ENCODE measurements at regions not wholly inside any gene's neighbourhood (a gene's known extent, or its start where the extent isn't known, plus 50 kb on each side); places are given as distances from the start of the nearest gene placed in this dataset.
"Not testable (repeated sequence)": the region's sequence is repeated elsewhere in the genome, so short reads cannot be mapped to it uniquely, and the experiment has no call there.

- DNase-seq (ENCODE audit: low read depth): no peak
Measured at GRCh38 chr16:7278636-7279035, 54.0 kb upstream of the RBFOX1 start.

DNA sequence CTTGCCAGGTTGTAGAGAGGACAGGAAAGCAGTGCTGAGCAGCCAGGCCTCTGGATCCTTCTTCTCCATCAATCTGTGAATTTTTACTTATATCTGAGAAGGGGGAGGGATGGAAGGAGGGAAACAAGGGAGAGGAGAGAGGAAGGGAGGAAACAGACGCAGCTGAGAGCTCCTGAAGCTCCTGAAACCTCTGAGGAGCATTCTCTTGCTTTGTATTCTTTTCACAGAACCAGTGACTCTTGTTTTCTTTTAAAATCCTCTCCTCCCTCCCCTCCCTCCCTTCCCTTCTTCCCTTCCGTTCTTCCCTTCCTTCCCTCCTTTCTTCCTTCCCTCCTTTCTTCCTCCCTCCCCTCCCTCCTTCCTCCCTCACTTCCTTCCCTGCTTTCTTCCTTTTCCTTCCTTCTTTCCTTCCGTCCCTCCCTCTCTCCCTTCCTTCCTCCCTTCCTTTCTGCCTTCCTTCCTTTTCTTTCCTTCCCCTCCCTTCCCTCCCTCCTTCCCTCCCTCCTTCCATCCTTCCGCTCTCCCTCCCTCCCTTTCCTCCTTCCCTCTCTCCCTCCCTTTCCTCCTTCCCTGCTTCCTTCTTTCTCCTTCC lies 60.0 kb upstream of the RBFOX1 start:
- DNase-seq (ENCODE audit: low read depth): no peak

DNA sequence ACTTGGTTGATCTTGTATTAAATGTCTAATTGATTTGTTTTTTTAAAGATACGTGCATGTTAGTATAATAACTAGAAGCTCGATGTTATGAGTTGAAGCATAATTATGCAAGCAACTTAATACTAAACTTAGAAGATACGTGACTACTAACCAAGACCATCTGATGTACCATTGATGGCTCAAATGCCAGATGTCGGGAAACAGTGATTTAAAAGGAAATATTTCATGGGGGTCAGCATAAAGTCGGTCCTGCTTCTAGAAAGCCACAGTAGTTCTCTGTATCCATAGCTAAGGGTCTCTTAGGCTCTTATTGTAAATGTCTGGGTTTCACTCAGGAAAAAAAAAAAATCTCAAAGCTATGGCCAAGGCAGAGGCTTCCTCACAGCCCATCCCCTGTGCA lies 61.2 kb upstream of the RBFOX1 start:
- DNase-seq (ENCODE audit: low read depth): no peak

DNA sequence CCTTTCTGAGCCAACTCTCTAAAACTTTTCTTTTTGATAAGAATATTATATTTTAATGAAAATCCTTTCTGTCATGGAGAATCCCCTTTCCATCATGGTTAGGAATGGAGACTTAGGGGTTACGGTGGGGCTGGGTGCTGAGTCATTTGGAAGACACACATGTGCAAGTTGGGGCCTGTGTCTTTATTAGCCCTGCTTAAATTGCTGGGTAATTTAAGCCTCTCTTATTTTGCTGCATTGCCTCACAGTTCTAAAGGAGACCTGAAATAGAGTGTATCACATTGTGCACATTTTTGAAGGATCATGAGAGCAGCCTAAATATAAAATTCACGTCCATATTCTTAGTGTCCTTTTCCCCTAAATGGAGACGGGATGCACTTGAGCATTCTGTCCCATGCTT lies 61.8 kb upstream of the RBFOX1 start:
- no peak for DNase-seq (ENCODE audit: low read depth)

GRCh38 chr16:7270006-7270405 lies 62.6 kb upstream of the RBFOX1 start:
- no peak for DNase-seq (ENCODE audit: low read depth)

DNA sequence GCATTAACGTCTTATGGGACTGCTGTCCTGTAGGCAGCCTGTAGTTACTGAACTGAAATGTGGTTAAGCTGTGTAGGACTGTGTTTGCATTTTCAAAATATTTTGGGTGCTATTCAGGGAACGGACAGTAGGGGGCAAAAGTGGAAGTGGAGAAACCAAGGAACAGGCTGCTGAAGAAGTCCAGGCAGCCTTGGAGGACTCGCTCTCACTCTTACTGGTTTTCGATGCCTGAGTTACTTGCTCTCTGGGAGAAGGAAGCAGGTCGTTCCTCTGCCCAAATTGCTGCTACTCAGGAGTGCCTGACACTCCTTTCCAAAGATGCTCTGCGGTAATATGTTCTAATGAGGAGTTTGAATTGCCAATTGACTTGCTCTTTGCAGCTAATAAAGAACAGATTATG lies 64.5 kb upstream of the RBFOX1 start:
- DNase-seq (ENCODE audit: low read depth): peak; percentile 3

GRCh38 chr16:7257016-7257415 lies 75.6 kb upstream of the RBFOX1 start:
- no peak for DNase-seq (ENCODE audit: low read depth)

- DNase-seq (ENCODE audit: low read depth): no peak
Measured at GRCh38 chr16:7246578-7246977, 86.1 kb upstream of the RBFOX1 start.

GRCh38 chr16:7239547-7239946 lies 93.1 kb upstream of the RBFOX1 start:
- DNase-seq (ENCODE audit: low read depth): no peak

DNA sequence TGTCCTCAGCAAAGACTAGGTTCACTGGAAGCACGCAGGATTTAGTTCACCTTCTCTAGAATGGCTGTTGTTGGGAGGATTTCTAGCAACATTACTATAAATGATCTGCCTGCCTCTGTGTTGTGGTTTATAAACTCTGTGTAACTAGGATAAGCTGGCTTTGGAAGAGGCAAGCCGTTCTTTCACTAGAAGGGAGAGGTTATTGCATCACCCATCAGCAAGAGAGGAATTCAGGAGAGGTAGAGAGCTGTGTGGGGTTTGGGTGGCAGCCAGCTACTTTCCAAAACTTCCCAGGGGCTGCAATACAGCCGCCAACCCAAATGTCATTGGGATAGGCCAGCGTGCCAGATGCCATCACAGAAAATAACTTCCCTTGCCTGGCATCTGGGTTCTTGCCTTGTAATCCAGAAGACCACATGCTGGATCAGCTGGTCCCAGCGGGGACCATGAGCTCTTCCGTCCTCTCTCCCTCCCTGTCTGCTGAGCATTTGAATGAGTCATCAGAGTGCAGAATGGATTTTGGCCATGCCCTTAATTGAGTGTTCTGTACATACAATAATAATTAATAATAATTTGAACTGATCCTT lies 95.7 kb upstream of the RBFOX1 start:
- DNase-seq (ENCODE audit: low read depth): no peak

DNA sequence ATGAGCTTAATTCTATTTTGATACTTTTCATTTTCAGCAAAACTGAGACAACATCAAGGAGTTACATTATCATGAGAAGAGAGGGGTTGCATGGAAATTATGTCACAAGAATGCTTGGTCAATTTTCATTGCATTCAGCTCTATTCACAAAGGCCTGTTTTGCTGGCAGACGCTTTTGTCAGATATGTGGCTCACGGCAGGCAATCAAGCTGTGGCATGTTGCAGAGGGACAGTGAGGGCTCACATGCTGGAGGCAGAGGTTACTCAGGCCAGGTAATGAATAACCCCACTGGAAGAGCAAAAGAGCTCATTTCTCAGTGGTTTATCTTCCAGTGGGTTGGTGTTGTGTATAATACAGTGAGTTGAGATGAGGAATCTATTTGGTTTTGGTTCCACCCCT lies 98.7 kb upstream of the RBFOX1 start:
- DNase-seq (ENCODE audit: low read depth): no peak

DNA sequence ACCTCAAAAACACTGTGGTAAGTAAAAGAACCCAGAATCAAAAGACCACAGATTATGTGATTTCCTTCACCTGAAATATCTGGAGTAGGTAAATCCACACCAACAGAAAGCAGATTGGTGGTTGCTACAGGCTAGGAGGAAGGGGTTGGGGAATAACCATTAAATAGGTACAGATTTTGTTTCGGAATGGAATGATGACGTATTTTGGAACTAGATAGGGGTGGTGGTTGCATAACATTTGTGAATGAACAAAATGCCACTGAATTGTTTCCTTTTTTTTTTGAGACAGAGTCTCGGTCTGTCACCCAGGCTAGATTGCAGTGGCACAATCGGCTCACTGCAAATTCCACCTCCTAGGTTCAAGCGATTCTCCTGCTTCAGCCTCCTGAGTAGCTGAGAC lies 100.9 kb upstream of the RBFOX1 start:
- no peak for DNase-seq (ENCODE audit: low read depth)

GRCh38 chr16:7229433-7230218 lies 103.0 kb upstream of the RBFOX1 start:
- not testable (repeated sequence) for DNase-seq (ENCODE audit: low read depth)

- no peak for DNase-seq (ENCODE audit: low read depth)
Measured at GRCh38 chr16:7227229-7227721, 105.4 kb upstream of the RBFOX1 start.

- DNase-seq (ENCODE audit: low read depth): no peak
Measured at GRCh38 chr16:7221157-7221556, 111.5 kb upstream of the RBFOX1 start.

DNA sequence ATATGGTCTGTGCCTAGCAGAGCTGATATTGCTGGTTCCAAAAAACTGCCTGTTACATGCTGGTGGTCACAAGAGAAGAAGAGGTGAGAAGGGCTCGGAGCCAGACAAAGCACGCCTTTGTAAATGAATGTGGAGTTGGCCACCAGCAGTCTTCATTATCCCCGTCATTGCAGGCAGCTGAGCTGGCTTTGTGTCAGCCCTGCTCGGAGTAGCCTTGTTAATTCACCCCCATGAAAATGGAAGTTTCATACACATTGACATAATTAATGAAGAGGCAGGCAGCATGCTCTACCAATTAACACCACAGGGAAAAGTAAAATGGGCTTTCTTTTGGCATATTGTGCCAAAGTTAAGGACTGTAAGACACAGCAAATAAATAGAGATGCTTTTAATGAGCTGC lies 113.7 kb upstream of the RBFOX1 start:
- DNase-seq (ENCODE audit: low read depth): no peak

DNA sequence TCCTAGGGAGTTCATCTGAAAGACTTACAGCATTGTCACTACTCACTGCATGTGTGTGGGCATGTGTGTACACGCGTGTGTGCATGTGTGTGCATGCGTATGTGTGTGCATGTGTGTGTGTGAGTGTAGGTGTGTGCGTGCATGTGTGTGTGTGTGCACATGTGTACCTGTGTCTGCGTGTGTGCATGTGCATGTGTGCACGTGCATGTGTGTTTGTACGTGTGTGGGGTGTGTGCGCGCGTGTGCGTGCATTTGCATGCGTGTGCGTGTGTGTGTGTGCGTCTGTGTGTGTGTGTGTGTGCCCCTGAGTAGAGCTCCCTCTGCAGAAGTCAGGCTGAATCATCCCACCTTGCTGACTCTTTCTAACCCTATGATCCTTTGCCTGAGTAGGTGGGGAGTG lies 114.8 kb upstream of the RBFOX1 start:
- no peak for DNase-seq (ENCODE audit: low read depth)

DNA sequence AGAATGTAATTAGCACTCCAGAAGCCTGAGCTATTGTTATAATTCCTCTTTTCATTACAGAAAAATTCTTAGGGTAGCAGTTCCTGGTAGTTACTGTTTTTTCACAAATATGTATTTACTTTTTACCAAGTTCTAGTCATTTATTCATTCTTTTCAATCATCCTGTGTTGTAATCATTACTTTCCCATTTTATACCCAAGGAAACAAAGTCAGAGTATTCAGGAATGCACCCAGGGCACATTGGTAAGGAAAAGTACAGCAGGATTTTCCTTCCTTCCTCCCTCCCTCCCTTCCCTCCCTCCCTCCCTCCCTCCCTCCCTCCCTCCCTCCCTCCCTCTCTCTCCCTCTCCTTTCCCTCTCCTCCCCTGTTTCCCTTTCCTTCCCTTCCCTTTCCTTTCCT lies 115.9 kb upstream of the RBFOX1 start:
- DNase-seq (ENCODE audit: low read depth): no peak

DNA sequence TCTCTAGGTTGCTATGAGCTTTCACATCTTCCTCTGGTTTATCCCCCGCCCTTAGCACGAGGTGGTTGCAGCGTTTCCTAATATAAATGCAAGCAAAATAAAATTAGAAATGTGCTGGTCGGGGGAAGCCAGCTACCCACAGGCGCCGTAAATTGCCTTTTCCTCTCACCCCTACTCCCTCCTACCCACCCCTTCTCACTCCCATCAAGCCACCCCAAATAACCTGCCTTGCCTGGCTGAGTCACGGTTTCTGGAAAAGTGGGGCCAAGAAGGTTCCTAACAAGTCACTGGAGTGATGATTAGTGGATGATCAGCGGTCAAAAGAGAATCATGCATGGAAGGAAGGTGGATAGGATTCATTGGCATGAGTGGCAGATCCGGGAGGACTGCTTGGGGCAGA lies 120.9 kb upstream of the RBFOX1 start:
- DNase-seq (ENCODE audit: low read depth): no peak

GRCh38 chr16:7209598-7209997 lies 123.0 kb upstream of the RBFOX1 start:
- DNase-seq (ENCODE audit: low read depth): no peak

GRCh38 chr16:7206469-7206868 lies 126.2 kb upstream of the RBFOX1 start:
- DNase-seq (ENCODE audit: low read depth): no peak

GRCh38 chr16:7200320-7200719 lies 132.3 kb upstream of the RBFOX1 start:
- DNase-seq (ENCODE audit: low read depth): no peak

- peak; percentile 1 for DNase-seq (ENCODE audit: low read depth)
Measured at GRCh38 chr16:7185689-7186088, 147.0 kb upstream of the RBFOX1 start.

All from iris pigment epithelial cell (primary cell).